ENCODE measurements at regions not wholly inside any gene's neighbourhood (a gene's known extent, or its start where the extent isn't known, plus 50 kb on each side); places are given as distances from the start of the nearest gene placed in this dataset.
A peak's percentile ranks its signal among the peaks of the same experiment; 100 is the strongest.

GRCh38 chr12:126747530-126748149 lies 1519.3 kb upstream of the TMEM132C start:
- peak; percentile 24 to 56 for DNase-seq

- no peak for DNase-seq
These were observed 1514.9 kb upstream of the TMEM132C start for GRCh38 chr12:126752021-126752420.

GRCh38 chr12:126757326-126757725 lies 1509.6 kb upstream of the TMEM132C start:
- no peak for DNase-seq

- DNase-seq, result no peak
These were observed 1506.9 kb upstream of the TMEM132C start for GRCh38 chr12:126760092-126760491.

GRCh38 chr12:126761420-126761819 lies 1505.5 kb upstream of the TMEM132C start:
- DNase-seq, result no peak

- no peak for DNase-seq
These were observed 1504.8 kb upstream of the TMEM132C start for GRCh38 chr12:126762150-126762549.

- DNase-seq, result no peak
These were observed 1503.6 kb upstream of the TMEM132C start for GRCh38 chr12:126763359-126763758.

- no peak for DNase-seq
These were observed 1499.6 kb upstream of the TMEM132C start for GRCh38 chr12:126767334-126767733.

- DNase-seq, result peak in 1 of 2 donors; percentile 70
These were observed 1498.5 kb upstream of the TMEM132C start for GRCh38 chr12:126768517-126768916.

- DNase-seq, result no peak
These were observed 1496.8 kb upstream of the TMEM132C start for GRCh38 chr12:126770188-126770587.

GRCh38 chr12:126772171-126772864 lies 1494.7 kb upstream of the TMEM132C start:
- DNase-seq, result peak; percentile 72 to 90

GRCh38 chr12:126773012-126773411 lies 1494.0 kb upstream of the TMEM132C start:
- no peak for DNase-seq

GRCh38 chr12:126773491-126773890 lies 1493.5 kb upstream of the TMEM132C start:
- DNase-seq, result no peak

GRCh38 chr12:126776026-126776655 lies 1490.8 kb upstream of the TMEM132C start:
- no peak for DNase-seq

GRCh38 chr12:126780343-126780742 lies 1486.6 kb upstream of the TMEM132C start:
- DNase-seq, result no peak

- no peak for DNase-seq
These were observed 1485.4 kb upstream of the TMEM132C start for GRCh38 chr12:126781593-126781992.

- no peak for DNase-seq
These were observed 1484.9 kb upstream of the TMEM132C start for GRCh38 chr12:126782083-126782482.

- peak in 1 of 2 donors; percentile 41 for DNase-seq
These were observed 1482.5 kb upstream of the TMEM132C start for GRCh38 chr12:126784328-126784921.

- DNase-seq, result no peak
These were observed 1477.0 kb upstream of the TMEM132C start for GRCh38 chr12:126789963-126790362.

- DNase-seq, result no peak
These were observed 1475.8 kb upstream of the TMEM132C start for GRCh38 chr12:126791122-126791521.

- no peak for DNase-seq
These were observed 1474.6 kb upstream of the TMEM132C start for GRCh38 chr12:126792411-126792810.

- DNase-seq, result no peak
These were observed 1469.4 kb upstream of the TMEM132C start for GRCh38 chr12:126797525-126797924.

GRCh38 chr12:126798449-126798848 lies 1468.5 kb upstream of the TMEM132C start:
- DNase-seq, result no peak

Data from CD4-positive, alpha-beta T cell treated with Interleukin-4 for 1 hour (primary cell).